NOMO-1 treated with DMSO at 0.1 percent for 48 hours (cell line): ENCODE measurements at regions not wholly inside any gene's neighbourhood (a gene's known extent, or its start where the extent isn't known, plus 50 kb on each side); places are given as distances from the start of the nearest gene placed in this dataset.

Experiments used
- DNase-seq: peaks from one replicate; lab custom pipeline; 2025; ENCODE audit not compliant: unreplicated experiment; lab: John Stamatoyannopoulos, UW

DNA sequence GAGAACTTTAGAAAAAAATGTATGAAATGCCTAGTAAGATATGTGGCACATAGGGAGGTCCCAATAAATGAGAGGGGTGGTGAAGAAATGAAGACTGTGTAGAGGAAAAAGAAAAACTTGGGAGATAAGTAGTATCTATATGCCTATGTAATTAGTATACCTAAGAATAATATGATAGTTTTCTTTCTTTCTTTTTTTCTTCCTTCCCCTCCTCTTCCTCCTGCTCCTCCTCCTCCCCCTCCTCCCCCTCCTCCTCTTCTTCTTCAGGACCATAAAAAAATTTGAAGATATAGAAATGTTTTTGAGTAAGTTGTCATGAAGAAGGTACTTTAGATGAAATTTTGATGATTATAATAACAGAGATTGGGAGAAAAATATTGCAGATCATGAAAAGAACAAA, 857.4 kb downstream of the MAT2B start:
- no peak for DNase-seq

DNA sequence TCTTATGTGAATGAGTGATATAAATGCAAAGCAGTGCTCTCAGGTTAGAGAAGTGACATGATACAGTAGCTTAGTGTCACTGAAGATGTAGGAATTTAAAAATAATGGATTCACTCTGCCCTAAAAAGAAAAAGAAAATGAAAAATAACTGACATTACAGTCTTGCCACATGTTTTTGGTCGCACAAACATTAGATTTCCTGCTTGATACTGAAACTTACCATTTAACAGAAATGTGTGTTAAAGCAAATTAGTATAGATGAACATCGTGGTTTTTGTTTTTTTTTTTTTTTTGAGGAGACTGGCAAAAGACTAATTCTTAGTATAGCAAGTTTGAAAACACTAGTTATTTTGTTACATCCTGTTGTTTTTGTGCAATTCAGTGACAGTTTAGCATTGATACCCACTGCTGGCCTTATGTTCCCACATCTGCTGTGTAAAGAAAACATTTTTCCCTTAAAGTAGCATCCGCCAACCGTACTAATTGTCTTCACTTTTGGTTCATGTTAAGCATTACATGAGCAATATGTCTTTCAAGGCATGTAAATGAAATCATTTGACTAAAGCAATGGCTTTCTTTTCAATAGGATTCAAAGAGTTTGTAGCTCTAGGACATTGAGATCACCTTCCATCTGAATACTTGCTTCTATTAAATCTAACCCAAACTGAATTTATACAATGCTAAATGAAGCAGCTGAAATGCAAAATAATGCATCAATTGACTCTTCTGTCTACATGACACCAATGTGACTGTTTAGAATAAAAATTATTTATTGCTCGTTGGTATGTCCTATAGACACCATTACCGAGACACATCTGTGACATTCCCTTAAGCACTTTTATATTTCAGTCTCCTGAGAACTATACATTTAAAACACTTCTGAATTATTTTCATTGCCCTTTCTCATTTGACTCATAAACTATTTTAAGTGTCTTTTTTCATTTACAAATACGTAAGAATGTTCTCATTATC, 859.1 kb downstream of the MAT2B start:
- DNase-seq: no peak

DNA sequence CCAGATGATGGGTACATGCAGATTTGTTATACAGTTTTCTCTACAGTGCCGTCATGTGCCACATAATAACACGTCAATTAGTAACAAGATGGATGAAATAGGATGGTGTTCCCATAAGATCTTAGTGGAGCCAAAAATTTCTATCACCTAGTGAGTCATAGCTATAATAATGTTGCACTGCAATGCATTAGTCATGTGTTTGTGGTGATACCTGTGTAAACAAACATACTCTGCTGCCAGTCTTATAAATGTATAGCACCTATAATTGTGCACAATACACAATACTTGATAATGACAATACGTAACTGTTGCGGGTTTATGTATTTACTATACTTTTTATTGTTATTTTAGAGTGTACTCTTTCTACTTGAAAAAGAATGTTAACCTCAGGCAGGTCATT, 865.4 kb downstream of the MAT2B start:
- DNase-seq: no peak

DNA sequence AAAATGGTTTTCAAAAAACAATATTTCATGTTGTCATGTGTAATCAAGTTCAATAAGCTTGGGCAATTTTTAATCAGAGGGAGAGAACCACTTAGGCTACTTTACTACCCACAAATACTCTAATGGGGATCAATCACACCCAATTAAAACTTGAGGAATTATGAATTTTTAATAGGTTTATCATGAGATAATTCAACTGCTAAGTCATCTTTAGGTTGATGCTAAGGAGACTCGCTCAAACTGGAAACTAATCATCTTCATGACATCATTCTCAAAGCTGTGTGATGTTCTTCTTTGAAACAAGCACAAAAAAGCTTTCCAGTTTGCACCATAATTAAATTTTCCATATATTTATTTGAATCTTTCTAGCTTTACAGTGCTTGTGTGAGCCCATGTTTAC, 867.5 kb downstream of the MAT2B start:
- no peak for DNase-seq

DNA sequence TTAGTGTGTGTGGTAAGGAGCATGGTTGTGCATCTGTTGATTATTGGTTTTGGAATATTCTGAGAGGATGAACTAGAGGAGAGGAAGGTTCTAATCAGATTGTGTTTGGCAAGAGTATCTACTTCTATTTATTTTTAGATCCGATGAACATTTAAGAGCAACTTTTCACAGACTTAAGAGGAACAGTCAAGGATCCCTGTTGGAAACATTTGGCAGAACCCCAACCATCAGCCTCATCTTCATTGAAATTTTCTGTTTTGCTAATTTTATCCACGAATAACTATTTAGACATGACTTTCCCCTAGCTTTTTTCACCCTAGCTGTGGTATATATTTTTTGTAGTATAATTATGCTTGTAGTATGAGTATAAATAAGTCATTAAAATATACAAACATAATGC, 868.5 kb downstream of the MAT2B start:
- no peak for DNase-seq

DNA sequence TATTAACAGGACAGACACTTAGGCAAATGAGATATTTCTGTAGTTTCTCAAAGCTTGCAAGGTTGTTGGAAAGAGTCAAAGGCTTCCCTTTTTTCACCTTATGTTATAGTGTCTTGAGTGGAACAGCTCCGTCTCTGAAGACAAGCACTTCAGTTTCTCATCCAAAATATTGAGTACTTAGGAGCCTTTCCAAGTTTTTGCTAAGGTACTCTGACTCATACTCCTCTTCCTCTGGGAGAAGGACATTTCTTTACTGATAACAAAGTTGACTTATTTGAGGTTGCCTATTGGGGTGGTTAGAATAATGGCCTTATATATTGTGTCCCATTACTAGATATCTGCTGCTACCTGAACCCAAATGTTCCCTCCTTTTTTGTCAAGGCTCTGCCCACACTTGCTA, 869.6 kb downstream of the MAT2B start:
- no peak for DNase-seq

DNA sequence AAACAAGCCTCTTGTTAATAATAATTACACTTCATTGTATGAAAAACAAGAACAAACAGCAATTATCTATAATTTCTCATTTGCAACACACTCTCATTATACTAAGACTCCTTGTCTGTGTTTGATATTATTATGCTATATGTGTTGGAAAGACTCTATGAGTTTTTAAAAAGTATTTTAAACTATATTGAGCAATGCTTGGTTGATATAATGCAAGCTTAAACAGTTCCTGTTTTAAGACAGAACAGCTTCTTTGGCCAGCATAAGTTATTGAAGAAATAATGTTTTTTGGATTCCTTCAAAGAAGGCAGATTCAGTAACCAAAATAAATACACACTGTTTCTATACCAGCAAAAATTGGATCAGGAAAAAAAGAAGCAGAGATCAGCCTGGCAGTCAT, 871.4 kb downstream of the MAT2B start:
- peak; percentile 66 for DNase-seq

DNA sequence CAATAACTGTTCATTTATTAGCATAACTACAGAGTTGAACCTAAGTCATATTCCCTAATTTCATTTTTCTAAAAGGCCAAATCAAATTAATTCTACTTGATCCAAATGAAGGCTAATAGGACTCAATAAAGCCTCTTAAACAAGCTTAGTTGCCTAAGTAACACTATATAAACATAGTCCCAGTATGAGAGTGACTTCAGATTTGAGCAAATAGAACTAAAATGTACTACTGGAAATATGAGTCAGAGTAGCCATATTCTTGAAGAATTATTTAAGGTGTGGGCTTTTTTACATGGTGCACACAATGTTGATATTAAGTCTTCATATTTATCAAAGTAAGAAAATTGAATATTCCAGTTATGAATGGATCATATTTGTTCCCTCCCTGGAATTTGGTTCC, 872.3 kb downstream of the MAT2B start:
- no peak for DNase-seq

DNA sequence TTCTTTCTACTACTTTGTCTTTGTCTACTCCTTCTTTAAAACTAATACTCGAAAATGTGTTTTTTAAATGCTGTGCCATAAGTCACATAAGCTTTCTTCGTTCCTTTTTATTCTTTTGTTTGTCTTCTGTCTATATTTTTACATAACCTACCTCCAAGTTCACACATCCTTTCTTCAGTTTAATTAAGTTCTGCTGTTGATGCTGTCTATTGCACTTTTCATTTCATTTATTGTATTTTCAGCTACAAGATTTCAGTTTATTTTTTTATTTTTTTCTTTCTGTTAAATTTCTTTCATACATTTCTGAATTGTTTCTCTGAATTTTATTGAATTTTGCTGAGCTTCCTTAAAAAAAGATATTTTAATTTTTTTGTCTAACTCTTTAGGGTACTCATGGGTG, 878.2 kb downstream of the MAT2B start:
- no peak for DNase-seq

DNA sequence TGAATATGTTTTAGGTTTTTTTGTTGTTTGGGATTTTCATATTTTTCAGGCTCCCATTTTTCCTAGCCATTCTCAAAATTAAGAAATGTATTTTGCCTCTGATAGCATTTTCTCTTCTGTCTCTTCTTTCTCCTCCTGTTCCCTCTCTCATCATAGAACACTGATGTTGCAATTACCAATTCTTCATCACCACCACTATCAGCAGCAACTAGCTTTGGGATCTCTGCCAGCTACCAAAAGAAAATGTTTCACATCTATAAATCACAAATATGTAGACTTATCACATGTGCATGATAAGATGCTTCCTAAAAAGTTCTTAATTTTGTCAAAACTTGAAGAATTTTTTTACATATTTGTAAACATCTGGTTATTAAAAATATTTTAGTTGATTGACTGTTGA, 887.1 kb downstream of the MAT2B start:
- DNase-seq: no peak

DNA sequence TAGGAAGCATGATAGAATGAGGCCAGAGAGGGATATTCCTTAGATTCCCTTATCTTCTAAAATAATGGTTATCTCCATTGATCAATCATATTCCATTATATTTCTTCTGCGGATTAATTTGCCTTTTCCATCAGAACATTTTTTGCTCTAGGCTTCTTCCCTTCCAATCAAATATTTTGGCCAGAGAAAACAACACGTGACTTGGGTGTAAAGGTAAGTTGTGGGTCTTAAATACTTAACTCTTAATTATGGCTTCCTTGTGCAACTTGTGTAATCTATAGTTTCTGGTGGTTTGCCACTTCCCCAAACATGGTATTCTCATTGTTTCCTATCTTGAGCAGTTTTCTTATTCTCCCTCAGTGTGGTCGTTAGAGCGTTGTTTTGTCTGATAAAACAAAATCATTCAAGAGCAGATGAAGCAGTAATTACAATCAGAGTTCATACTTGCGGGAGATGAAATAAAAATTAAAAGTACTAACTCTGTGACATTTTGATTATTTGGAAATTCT, 889.3 kb downstream of the MAT2B start:
- DNase-seq: peak; percentile 94

DNA sequence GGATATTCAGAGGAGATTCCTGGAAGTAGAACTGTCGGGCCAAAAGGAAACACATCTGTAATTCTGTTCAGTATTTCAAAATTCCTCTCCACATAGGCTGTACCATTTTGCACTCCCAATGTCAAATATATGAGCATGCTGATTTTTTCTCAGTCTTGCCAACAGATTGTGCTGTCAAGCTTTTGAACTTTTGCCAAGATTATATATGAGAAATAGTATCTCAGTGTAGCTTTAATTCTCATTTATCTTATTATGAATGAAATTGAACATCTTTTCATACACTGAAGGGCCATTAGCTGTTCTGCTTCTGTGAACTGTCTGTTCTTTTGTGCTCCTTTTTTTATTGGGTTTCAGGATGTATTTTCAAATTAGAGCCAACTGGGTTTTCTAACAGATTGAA, 907.1 kb downstream of the MAT2B start:
- no peak for DNase-seq

DNA sequence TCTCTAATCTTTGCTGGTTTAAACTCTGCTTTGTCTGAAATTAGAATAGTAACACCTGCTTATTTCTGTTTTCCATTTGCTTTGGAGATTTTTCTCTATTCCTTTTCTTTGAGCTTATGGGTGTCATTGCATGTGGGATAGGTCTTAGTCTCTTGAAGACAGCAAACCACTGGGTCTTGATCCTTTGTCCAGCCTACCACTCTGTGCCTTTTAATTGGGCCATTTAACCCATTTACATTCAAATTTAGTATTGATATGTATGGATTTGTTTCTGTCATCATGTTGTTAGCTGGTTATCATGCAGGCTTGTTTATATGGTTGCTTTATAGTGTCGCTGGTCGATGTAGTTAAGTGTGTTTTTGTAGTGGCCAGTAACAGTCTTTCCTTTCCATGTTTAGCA, 914.7 kb downstream of the MAT2B start:
- DNase-seq: no peak

DNA sequence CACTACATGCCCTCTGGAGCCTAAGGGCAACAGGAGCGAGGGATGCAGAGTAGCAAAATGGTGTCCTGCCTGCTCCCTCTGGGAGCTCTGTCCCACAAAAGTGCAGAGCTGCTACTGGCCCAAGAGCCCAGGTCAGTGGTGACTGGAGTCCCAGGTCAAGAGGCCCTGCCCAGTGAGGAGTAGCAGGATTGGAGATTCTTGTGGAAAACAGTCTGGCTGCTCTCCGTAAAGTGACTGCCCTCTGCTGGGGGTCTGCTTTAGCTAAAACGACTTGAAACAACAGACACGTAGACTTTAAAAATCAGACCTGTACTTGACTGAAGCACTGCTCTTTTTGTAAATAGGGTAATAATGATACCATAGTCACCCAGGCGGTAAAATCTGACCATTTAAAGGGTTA, 917.0 kb downstream of the MAT2B start:
- DNase-seq: no peak

DNA sequence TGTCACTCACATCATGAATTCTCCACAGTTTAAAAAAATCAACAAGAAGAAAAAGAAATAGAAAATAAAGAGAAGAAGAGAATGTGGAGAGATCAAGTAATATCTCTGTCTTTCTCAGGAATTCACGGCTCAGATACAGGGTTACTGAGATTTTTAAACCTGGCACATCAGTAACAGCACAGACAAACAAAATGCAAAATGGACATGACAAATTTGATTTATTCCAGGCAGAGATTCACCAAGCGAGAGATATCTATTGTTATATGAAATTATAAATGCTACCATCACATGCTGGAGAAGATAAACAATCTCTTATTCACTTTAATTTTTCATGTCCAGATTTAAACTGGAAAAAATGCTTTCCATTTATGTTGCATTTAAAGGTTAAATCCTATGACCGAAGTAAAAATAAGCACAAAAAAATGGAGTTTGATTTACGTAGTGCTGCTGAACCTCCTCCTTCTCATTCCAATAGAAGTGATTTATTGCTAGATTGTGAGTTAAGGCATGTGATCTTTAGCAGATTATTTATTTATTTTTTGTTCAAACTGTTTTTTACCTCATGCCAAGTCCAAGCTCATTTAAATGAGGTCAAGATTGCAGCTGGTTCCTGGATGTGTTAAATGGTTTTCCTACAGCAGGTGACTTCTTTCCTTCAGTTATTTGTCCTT, 926.4 kb downstream of the MAT2B start:
- no peak for DNase-seq

DNA sequence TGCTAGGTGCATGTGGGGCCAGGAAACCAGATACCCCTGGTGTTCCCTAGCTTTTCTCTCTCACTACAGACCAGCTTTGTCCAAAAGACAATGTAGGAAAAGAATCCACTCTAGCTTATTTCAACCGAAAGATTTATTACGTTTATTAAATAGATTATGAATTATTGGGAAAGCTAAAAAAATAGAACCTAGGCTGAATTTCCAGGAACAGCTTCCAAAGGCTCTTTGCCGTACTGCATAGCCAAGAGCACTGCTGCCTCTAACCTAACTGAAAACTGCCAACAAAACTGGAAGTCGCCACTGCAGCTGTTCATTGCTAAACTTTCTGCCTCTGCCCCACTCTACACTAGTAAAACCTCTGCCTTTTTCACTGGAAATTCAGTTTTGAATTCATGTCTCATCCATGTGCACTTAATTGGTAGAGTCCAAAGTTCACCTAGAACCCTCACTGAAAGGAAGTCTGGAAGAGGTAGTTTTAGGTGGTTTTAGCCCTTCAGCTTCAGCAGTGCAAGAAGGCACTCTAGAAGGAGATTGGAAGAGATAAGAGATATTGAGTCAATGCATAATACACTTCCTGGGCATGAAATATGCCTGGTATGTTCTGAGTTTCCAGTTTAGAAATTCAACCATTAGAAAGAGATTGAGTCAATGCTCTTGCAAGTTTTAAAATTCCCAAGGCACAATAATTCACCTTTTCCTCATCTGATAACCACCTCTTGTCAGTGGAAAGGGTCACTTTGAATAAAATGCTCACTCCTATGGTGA, 927.9 kb downstream of the MAT2B start:
- no peak for DNase-seq

DNA sequence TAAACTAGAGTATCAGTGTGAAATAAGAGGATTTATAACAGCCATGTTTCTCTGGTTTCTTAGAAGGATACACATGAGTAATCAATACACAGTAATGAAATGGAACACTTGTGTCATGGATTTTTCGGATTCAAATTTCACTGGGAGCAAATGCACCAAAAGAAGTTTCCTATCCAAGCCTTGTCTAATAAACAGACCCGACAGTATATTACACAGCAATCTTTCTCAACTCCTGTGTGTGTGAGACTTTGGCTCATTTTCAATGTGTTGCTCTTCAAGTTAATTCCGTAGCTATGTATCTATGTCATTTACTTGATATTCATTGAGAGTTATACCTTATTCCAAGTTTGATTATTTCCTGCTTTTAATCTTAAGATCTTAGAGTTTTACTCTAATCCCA, 930.2 kb downstream of the MAT2B start:
- DNase-seq: no peak

DNA sequence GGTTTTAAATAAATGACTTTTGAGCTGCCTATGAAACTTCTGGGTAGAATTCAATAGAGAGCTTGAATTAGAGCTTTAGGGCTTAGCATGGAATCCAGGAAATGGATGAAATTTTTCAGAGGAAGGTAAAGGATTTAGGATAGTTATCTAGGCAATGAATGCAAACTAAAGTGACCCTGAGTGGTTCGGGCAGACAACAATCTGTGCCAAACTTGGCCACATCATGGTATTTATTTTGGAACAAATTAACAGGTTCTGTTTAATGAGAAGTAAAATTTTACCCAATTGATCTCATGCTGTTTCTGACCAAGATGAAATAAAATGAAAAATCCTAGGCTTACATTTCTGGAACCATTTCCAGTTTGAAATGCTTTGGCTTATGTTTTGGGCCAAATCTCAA, 934.4 kb downstream of the MAT2B start:
- no peak for DNase-seq

DNA sequence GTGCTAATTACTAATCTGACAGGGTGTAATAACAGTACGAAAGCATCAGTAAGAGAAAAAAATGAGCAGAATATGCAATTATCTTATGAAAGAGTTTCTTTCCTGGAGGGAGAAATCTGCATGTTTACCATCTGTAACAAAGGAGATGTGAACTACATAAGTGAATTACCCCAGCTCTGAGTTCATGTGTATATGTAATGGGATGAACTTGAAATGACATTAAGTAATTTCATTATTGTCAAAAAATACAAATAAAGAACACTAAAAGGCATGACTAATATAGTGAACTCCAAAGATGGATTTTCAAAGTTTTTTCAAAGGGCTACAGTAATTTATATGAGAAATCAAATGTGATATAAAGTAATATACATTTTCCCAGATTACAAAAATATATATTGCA, 944.0 kb downstream of the MAT2B start:
- DNase-seq: no peak

DNA sequence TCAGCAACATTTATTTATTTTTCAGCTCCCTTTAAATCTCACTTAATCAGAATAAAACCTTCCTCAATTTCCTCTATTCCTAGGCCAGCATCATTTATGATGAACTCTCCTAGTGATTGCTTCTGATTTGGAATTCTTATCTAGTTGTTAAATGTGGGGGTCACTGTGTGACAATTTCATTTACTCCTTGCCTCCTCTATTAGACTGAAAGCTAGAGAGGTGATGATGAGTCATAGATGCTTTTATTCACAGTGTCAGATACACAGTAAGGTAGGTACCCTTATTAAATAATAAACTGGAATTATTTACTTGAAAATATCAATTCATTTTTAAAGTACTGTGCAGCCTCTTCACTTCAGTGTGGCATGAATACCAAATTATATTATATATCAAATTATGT, 960.6 kb downstream of the MAT2B start:
- DNase-seq: no peak

DNA sequence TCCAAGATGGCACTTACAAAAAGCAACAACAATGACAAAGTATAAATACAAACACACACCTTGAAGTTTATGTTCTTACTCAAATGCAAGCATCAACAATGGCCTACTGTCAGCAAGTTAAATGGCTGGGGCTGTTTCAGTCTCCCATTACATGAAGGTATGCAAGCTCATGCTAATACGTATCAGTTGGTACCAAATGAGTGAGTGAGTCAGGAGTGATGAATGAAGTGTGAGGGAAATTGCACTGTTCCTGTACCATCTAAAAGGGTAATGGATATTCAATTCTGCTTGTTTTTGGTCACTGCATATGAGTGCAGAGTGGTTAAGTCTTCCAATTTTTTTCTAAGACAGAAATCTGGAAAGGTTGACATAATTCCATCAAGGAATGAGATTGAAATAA, 964.9 kb downstream of the MAT2B start:
- DNase-seq: no peak

DNA sequence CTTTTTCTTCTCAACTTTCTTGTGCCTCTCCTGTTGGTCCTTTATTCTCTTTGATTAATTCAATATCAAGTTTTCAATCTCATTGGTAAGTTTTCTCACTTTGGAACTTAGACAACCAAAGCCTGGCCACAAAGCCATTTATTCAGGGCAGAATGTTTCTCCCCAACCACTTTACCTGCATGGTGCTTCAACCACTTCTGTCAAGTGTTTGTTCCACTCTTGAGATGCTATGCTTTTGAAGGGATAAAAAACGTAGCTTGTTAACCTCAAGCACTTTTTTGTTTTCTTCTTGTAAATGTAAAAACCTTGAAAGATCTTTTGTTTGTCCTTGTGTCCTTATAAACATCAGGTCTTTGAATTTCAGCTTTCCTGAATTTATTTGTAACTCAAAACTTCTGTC, 966.7 kb downstream of the MAT2B start:
- DNase-seq: no peak
